Natural killer cell (primary cell): ENCODE measurements at regions not wholly inside any gene's neighbourhood (a gene's known extent, or its start where the extent isn't known, plus 50 kb on each side); places are given as distances from the start of the nearest gene placed in this dataset.

Source experiments
- ATAC-seq, 3 donors: fragments of 150-1000 bp in 2 of 3; fragments of 200-7000 bp in 1 of 3; cut with Tn5 transposase; 1 replicate in 1 of 3; 2 replicates in 2 of 3; pipeline ENCODE4 v1.10.0; 2021; ENCODE audit warnings: mild to moderate bottlenecking in 2 of 3, moderate library complexity in 2 of 3
- DNase-seq, 2 donors: peaks; one replicate each; pipeline versions ENCODE4 v3.0.0 to v3.0.0-alpha.2; 2013 to 2021; ENCODE audit warnings: mixed read lengths in 1 of 2
- H3K27ac ChIP-seq: one replicate; pipeline ENCODE4 v1.5.1; 2013; ENCODE audit warnings: mild to moderate bottlenecking, low read length
- H3K27me3 ChIP-seq: one replicate; pipeline ENCODE4 v1.6.1; 2013; ENCODE audit warnings: low read length; ENCODE audit not compliant: control insufficient read depth, insufficient read depth
- H3K36me3 ChIP-seq: one replicate; pipeline ENCODE4 v1.6.1; 2013; ENCODE audit warnings: low read length; ENCODE audit not compliant: control insufficient read depth, insufficient read depth
- H3K4me1 ChIP-seq: one replicate; pipeline ENCODE4 v1.6.1; 2013; ENCODE audit warnings: low read length; ENCODE audit not compliant: control insufficient read depth, insufficient read depth
- H3K4me3 ChIP-seq: one replicate; pipeline ENCODE4 v1.5.1; 2013; ENCODE audit warnings: low read length
- H3K9me3 ChIP-seq: one replicate; pipeline ENCODE4 v1.6.1; 2013; ENCODE audit warnings: low read length; ENCODE audit not compliant: control insufficient read depth, insufficient read depth
- H3K27ac Mint-ChIP-seq, 2 donors: one replicate each; pipeline ENCODE4 v1.8.0; 2022; ENCODE audit warnings: mild to moderate bottlenecking in 2 of 2, mixed read lengths in 2 of 2, moderate library complexity in 1 of 2
- H3K27me3 Mint-ChIP-seq, 2 donors: one replicate each; pipeline ENCODE4 v1.8.0; 2022; ENCODE audit warnings: low read depth in 2 of 2, mixed read lengths in 2 of 2
- H3K36me3 Mint-ChIP-seq: one replicate; pipeline ENCODE4 v1.8.0; 2022; ENCODE audit warnings: mixed read lengths
- H3K4me1 Mint-ChIP-seq, 2 donors: one replicate each; pipeline ENCODE4 v1.8.0; 2022; ENCODE audit warnings: mixed read lengths in 2 of 2
- H3K4me3 Mint-ChIP-seq: one replicate; pipeline ENCODE4 v1.8.0; 2022; ENCODE audit warnings: mild to moderate bottlenecking, moderate library complexity, mixed read lengths
- H3K9me3 Mint-ChIP-seq, 2 donors: one replicate each; pipeline ENCODE4 v1.8.0; 2022; ENCODE audit warnings: mixed read lengths in 2 of 2
- CTCF ChIP-seq: fragments of 200-600 bp; IDR thresholded peaks from one replicate; pipeline ENCODE4 v1.8.0; 2022; ENCODE audit warnings: antibody characterized with exemption
- WGBS: methylation state at CpG from one replicate; pipeline ENCODE4 v1.1.7; 2013; ENCODE audit warnings: missing lambda C conversion rate; ENCODE audit not compliant: insufficient coverage; 5-methylcytosine and 5-hydroxymethylcytosine counted together
- intact Hi-C: fragments of 100-400 bp; cut with micrococcal nuclease; formaldehyde crosslinking; loops from one replicate; pipeline ENCODE4 v1.14.2; 2022

DNA sequence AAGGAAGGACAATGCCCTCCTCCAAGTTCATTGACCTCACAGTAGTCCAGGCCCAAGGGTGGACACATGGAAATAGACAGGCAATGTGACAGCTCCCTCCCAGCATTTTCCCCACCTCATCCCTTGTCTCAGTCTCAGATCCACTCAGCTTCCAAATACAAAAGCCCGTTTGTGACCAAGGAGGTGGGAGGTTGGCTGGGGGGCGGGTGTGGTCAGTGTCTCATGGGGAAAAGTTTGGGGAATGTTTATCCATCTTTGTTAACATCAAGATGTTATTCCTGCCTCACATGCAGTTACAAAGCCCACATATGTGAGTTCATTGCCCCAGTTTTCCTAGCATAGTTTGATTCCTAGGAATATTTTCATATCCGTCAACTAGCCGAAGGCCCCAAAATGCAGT is 338.5 kb upstream of the PPP2R3A start:
- DNase-seq (no peak), ATAC-seq (no peak)
- Histone ChIP-seq H3K36me3 (no peaks in the 10 kb centered on the region), H3K4me3 (no peak overlapping the region), H3K27ac (no peak overlapping the region), H3K4me1 (no peaks in the 10 kb centered on the region), H3K9me3 (no peaks in the 10 kb centered on the region), H3K27me3 (no peaks in the 10 kb centered on the region)
- no peak overlapping the region for H3K27ac Mint-ChIP-seq
- no peaks in the 10 kb centered on the region for H3K9me3 Mint-ChIP-seq
- TF ChIP-seq CTCF, result no peak
- H3K27me3 Mint-ChIP-seq, result no peaks in the 10 kb centered on the region
- WGBS, result 98% methylated on average over 3 of the region's 4 CpGs
- no peaks in the 10 kb centered on the region for H3K4me1 Mint-ChIP-seq
- intact Hi-C loops, result no loop called here
- no peaks in the 10 kb centered on the region for H3K36me3 Mint-ChIP-seq
- H3K4me3 Mint-ChIP-seq, result no peak overlapping the region

- 86% methylated on average over 5 of the region's 5 CpGs for WGBS
- ATAC-seq (no peak), DNase-seq (no peak)
- Mint-ChIP-seq H3K4me1 (no peaks in the 10 kb centered on the region), H3K27ac (no peak overlapping the region), H3K36me3 (no peaks in the 10 kb centered on the region), H3K4me3 (no peak overlapping the region), H3K27me3 (no peaks in the 10 kb centered on the region), H3K9me3 (peaks cover 0 to 3% of the 10 kb centered on the region in 2 donors)
- H3K9me3 ChIP-seq, result no peaks in the 10 kb centered on the region
- no peaks in the 10 kb centered on the region for H3K27me3 ChIP-seq
- H3K36me3 ChIP-seq, result no peaks in the 10 kb centered on the region
- H3K27ac ChIP-seq, result no peak overlapping the region
- intact Hi-C loops, result no loop called here
- TF ChIP-seq CTCF, result no peak
- H3K4me1 ChIP-seq, result no peaks in the 10 kb centered on the region
- no peak overlapping the region for H3K4me3 ChIP-seq
Measured at GRCh38 chr3:135629701-135630408, 335.7 kb upstream of the PPP2R3A start.

- ATAC-seq (no peak), DNase-seq (no peak)
- Mint-ChIP-seq H3K9me3 (peaks cover 4 to 8% of the 10 kb centered on the region in 2 donors), H3K4me3 (no peak overlapping the region), H3K27me3 (no peaks in the 10 kb centered on the region), H3K4me1 (no peaks in the 10 kb centered on the region), H3K27ac (no peak overlapping the region), H3K36me3 (no peaks in the 10 kb centered on the region)
- no peak for TF ChIP-seq CTCF
- intact Hi-C loops, result no loop called here
- Histone ChIP-seq H3K36me3 (no peaks in the 10 kb centered on the region), H3K27ac (no peak overlapping the region), H3K4me3 (no peak overlapping the region), H3K4me1 (no peaks in the 10 kb centered on the region), H3K9me3 (no peaks in the 10 kb centered on the region), H3K27me3 (no peaks in the 10 kb centered on the region)
- WGBS, result 91% methylated on average over 2 of the region's 2 CpGs
Measured at GRCh38 chr3:135632556-135633065, 332.9 kb upstream of the PPP2R3A start.

DNA sequence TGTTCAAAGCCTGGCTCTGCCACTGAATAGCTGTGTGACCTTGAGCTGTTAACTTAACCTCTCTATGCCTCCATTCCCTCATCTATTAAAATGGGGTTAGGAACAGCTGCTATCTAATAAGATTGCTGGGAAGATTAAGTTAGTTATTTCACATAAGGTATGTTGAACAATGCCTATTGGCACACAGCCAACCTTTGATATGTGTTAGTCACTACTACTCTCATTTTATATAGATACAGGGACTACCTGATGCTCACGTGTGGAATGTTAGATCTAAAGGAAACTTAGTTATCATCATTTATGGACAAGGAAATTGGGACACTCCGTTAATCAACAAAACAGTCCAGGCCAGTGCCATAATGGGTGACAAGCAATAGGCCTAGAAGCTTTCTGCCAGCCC is 332.4 kb upstream of the PPP2R3A start:
- WGBS, result 82% methylated on average over 1 of the region's 2 CpGs
- ATAC-seq, result no peak

More for the DNA sequence above, 332.4 kb upstream of the PPP2R3A start:
- no peak for DNase-seq
- H3K4me3 Mint-ChIP-seq, result no peak overlapping the region
- no peaks in the 10 kb centered on the region for H3K27me3 Mint-ChIP-seq
- Histone ChIP-seq H3K4me3 (no peak overlapping the region), H3K9me3 (no peaks in the 10 kb centered on the region), H3K4me1 (no peaks in the 10 kb centered on the region), H3K36me3 (no peaks in the 10 kb centered on the region), H3K27ac (no peak overlapping the region), H3K27me3 (no peaks in the 10 kb centered on the region)
- H3K9me3 Mint-ChIP-seq, result peaks cover 4 to 10% of the 10 kb centered on the region in 2 donors
- no peaks in the 10 kb centered on the region for H3K4me1 Mint-ChIP-seq
- intact Hi-C loops, result no loop called here
- H3K36me3 Mint-ChIP-seq, result no peaks in the 10 kb centered on the region
- TF ChIP-seq CTCF, result no peak
- H3K27ac Mint-ChIP-seq, result no peak overlapping the region
